ENCODE measurements at regions not wholly inside any gene's neighbourhood (a gene's known extent, or its start where the extent isn't known, plus 50 kb on each side); places are given as distances from the start of the nearest gene placed in this dataset.

GRCh38 chr3:39754549-39754948 lies 54.9 kb upstream of the MYRIP start:
- no peak overlapping the region for H3K4me3 ChIP-seq (ENCODE audit: low read depth, low read length)
- DNase-seq (ENCODE audit: low read depth), result no peak
- H3K36me3 ChIP-seq (ENCODE audit: control insufficient read depth, insufficient read depth, low read length), result no peaks in the 10 kb centered on the region
- H3K27me3 ChIP-seq (ENCODE audit: control insufficient read depth, insufficient read depth, low read length), result no peaks in the 10 kb centered on the region
- no peak for TF ChIP-seq CTCF (IDR thresholded peaks at IDR 0.05; ENCODE audit: insufficient read depth, low read length, poor library complexity, severe bottlenecking)

- TF ChIP-seq CTCF (IDR thresholded peaks at IDR 0.05; ENCODE audit: insufficient read depth, low read length, poor library complexity, severe bottlenecking), result no peak
- H3K36me3 ChIP-seq (ENCODE audit: control insufficient read depth, insufficient read depth, low read length), result no peaks in the 10 kb centered on the region
- no peak for DNase-seq (ENCODE audit: low read depth)
- H3K27me3 ChIP-seq (ENCODE audit: control insufficient read depth, insufficient read depth, low read length), result no peaks in the 10 kb centered on the region
- no peak overlapping the region for H3K4me3 ChIP-seq (ENCODE audit: low read depth, low read length)
Observed at GRCh38 chr3:39755100-39755499, 54.3 kb upstream of the MYRIP start.

- Histone ChIP-seq H3K36me3 (ENCODE audit: control insufficient read depth, insufficient read depth, low read length) (no peaks in the 10 kb centered on the region), H3K27me3 (ENCODE audit: control insufficient read depth, insufficient read depth, low read length) (no peaks in the 10 kb centered on the region), H3K4me3 (ENCODE audit: low read depth, low read length) (no peak overlapping the region)
- no peak for TF ChIP-seq CTCF (IDR thresholded peaks at IDR 0.05; ENCODE audit: insufficient read depth, low read length, poor library complexity, severe bottlenecking)
- no peak for DNase-seq (ENCODE audit: low read depth)
Observed at GRCh38 chr3:39757307-39757706, 52.1 kb upstream of the MYRIP start.
